SK-N-SH (cell line): ENCODE measurements at regions not wholly inside any gene's neighbourhood (a gene's known extent, or its start where the extent isn't known, plus 50 kb on each side); places are given as distances from the start of the nearest gene placed in this dataset.

Source experiments
- CTCF ChIA-PET: fragments of 300-600, 350-600 bp; formaldehyde crosslinking; extraction: SDS; loops from one replicate; lab custom pipeline; 2021; lab: Yijun Ruan, JAX
- POLR2A ChIA-PET: fragments of 350-600 bp; sonication (Branson Sonifier 250); formaldehyde crosslinking; extraction: SDS; loops from one replicate; lab custom pipeline; 2020; ENCODE audit warnings: antibody characterized with exemption, inconsistent platforms; lab: Yijun Ruan, JAX
- DNase-seq: peaks from one replicate; pipeline ENCODE4 v3.0.0; 2012
- H2AFZ ChIP-seq: fragments of 200-600 bp; sonication (generic); 2 replicates; pipeline ENCODE4 v1.8.1; 2016; ENCODE audit warnings: antibody characterized with exemption, mild to moderate bottlenecking, low read depth
- H3F3A ChIP-seq: fragments of 200-600 bp; sonication (generic); replicated peaks from 2 replicates; pipeline ENCODE3; 2016; ENCODE audit warnings: antibody characterized with exemption, mild to moderate bottlenecking; ENCODE audit not compliant: insufficient read depth
- H3K27ac ChIP-seq, 2 experiments: fragments of 200-500 bp in 1 of 2; fragments of 200-600 bp in 1 of 2; sonication (Bioruptor generic) in 1 of 2; sonication (generic), shearing (Covaris generic) in 1 of 2; 2 replicates each; pipeline versions ENCODE4 v1.5.1 to v1.6.1; 2014 to 2016; ENCODE audit warnings: low read depth in 2 of 2, inconsistent platforms in 1 of 2, low read length in 1 of 2, mild to moderate bottlenecking in 1 of 2, mixed read lengths in 1 of 2
- H3K27me3 ChIP-seq: fragments of 200-600 bp; sonication (generic), shearing (Covaris generic); 2 replicates; pipeline ENCODE4 v1.6.1; 2016; ENCODE audit warnings: mixed run types; ENCODE audit not compliant: insufficient read depth
- H3K36me3 ChIP-seq, 2 experiments: fragments of 200-500 bp in 1 of 2; fragments of 200-600 bp in 1 of 2; sonication (Bioruptor generic) in 1 of 2; sonication (generic) in 1 of 2; replicated peaks in 1 of 2; 2 replicates each; pipeline versions ENCODE3 to v1.5.1; 2014 to 2016; ENCODE audit warnings: low read length in 1 of 2, mild to moderate bottlenecking in 1 of 2; ENCODE audit not compliant: insufficient read depth in 2 of 2, control insufficient read depth in 1 of 2
- H3K4me1 ChIP-seq, 2 experiments: fragments of 200-500 bp in 1 of 2; fragments of 200-600 bp in 1 of 2; sonication (Bioruptor generic) in 1 of 2; sonication (generic), shearing (Covaris generic) in 1 of 2; 2 replicates each; pipeline versions ENCODE4 v1.5.1 to v1.6.1; 2014 to 2016; ENCODE audit warnings: low read depth in 1 of 2, low read length in 1 of 2, mixed run types in 1 of 2; ENCODE audit not compliant: insufficient read depth in 2 of 2, control insufficient read depth in 1 of 2
- H3K4me2 ChIP-seq: fragments of 200-600 bp; sonication (generic), shearing (Covaris generic); 2 replicates; pipeline ENCODE4 v1.6.1; 2017; ENCODE audit warnings: mixed run types
- H3K4me3 ChIP-seq, 2 experiments: fragments of 200-500 bp in 1 of 2; fragments of 200-600 bp in 1 of 2; sonication (Bioruptor generic) in 1 of 2; sonication (generic), shearing (Covaris generic) in 1 of 2; 2 replicates each; pipeline versions ENCODE4 v1.5.1 to v1.8.1; 2014 to 2016; ENCODE audit warnings: low read depth in 2 of 2, inconsistent platforms in 1 of 2, low read length in 1 of 2, mild to moderate bottlenecking in 1 of 2, mixed read lengths in 1 of 2, moderate library complexity in 1 of 2
- H3K79me2 ChIP-seq: fragments of 200-600 bp; sonication (generic); 2 replicates; pipeline ENCODE4 v1.8.1; 2017; ENCODE audit warnings: mild to moderate bottlenecking; ENCODE audit not compliant: insufficient read depth
- H3K9ac ChIP-seq: fragments of 200-600 bp; sonication (generic); 2 replicates; pipeline ENCODE4 v1.6.1; 2017; ENCODE audit warnings: mixed run types
- H3K9me2 ChIP-seq: fragments of 200-600 bp; sonication (generic); 2 replicates; pipeline ENCODE4 v1.6.1; 2017; ENCODE audit warnings: mixed run types
- H3K9me3 ChIP-seq: fragments of 200-600 bp; sonication (generic); 2 replicates; pipeline ENCODE4 v1.6.1; 2017; ENCODE audit warnings: mixed run types, mild to moderate bottlenecking, moderate library complexity
- H4K20me1 ChIP-seq: fragments of 200-600 bp; sonication (generic); 2 replicates; pipeline ENCODE4 v1.6.1; 2017; ENCODE audit warnings: mild to moderate bottlenecking, mixed run types; ENCODE audit not compliant: insufficient read depth
- CTCF ChIP-seq: fragments of 200-600 bp; sonication (generic); IDR thresholded peaks from 2 replicates; pipeline ENCODE4 v1.6.1; 2017; ENCODE audit warnings: antibody characterized with exemption, mild to moderate bottlenecking, moderate library complexity
- ELF1 ChIP-seq: IDR thresholded peaks from 2 replicates; pipeline ENCODE4 v1.4.0; 2012
- EZH2phosphoT487 ChIP-seq: fragments of 200-600 bp; sonication (generic); IDR thresholded peaks from 2 replicates; pipeline ENCODE4 v1.6.1; 2017; ENCODE audit warnings: low read depth, mixed run types, mild to moderate bottlenecking, antibody characterized with exemption, moderate library complexity, borderline replicate concordance
- FOSL2 ChIP-seq: IDR thresholded peaks from 2 replicates; pipeline ENCODE4 v1.4.0; 2012; ENCODE audit warnings: low read depth, mild to moderate bottlenecking, moderate library complexity, borderline replicate concordance
- FOXJ3 ChIP-seq: sonication (generic); formaldehyde crosslinking; IDR thresholded peaks from 2 replicates; pipeline ENCODE4 v1.5.1; 2020; ENCODE audit warnings: mild to moderate bottlenecking, missing genetic modification reagents
- GATA2 ChIP-seq: sonication (generic); formaldehyde crosslinking; IDR thresholded peaks from 2 replicates; pipeline ENCODE4 v1.5.0; 2020; ENCODE audit warnings: mild to moderate bottlenecking, missing genetic modification reagents
- JUND ChIP-seq: IDR thresholded peaks from 2 replicates; pipeline ENCODE4 v1.4.0; 2012
- MAX ChIP-seq: IDR thresholded peaks from 2 replicates; pipeline ENCODE4 v1.4.0; 2012; ENCODE audit warnings: low read depth
- MEF2A ChIP-seq: IDR thresholded peaks from 2 replicates; pipeline ENCODE4 v1.4.0; 2012; ENCODE audit warnings: low read depth, borderline replicate concordance
- MXI1 ChIP-seq: IDR thresholded peaks from 2 replicates; pipeline ENCODE4 v1.6.1; 2012; ENCODE audit warnings: mild to moderate bottlenecking, low read depth, low read length, improper control_type of control experiment
- NFIC ChIP-seq: IDR thresholded peaks from 2 replicates; pipeline ENCODE4 v1.4.0; 2012; ENCODE audit warnings: borderline replicate concordance
- NRF1 ChIP-seq: IDR thresholded peaks from 2 replicates; pipeline ENCODE4 v1.6.1; 2012; ENCODE audit warnings: low read depth, mild to moderate bottlenecking, low read length
- PBX3 ChIP-seq: IDR thresholded peaks from 2 replicates; pipeline ENCODE4; 2012
- POLR2AphosphoS5 ChIP-seq: IDR thresholded peaks from 2 replicates; pipeline ENCODE4 v1.6.1; 2012; ENCODE audit warnings: low read depth, low read length
- RAD21 ChIP-seq: IDR thresholded peaks from 2 replicates; pipeline ENCODE4 v1.6.1; 2012; ENCODE audit warnings: mild to moderate bottlenecking, low read length
- REST ChIP-seq: IDR thresholded peaks from 2 replicates; pipeline ENCODE4 v1.6.1; 2012; ENCODE audit warnings: mild to moderate bottlenecking, low read depth, low read length, moderate library complexity
- RXRA ChIP-seq: IDR thresholded peaks from 2 replicates; pipeline ENCODE4 v1.4.0; 2012; ENCODE audit warnings: low read depth, mild to moderate bottlenecking, borderline replicate concordance
- SIN3A ChIP-seq: IDR thresholded peaks from 2 replicates; pipeline ENCODE4 v1.6.1; 2012; ENCODE audit warnings: low read depth, mild to moderate bottlenecking, low read length, moderate library complexity, borderline replicate concordance
- SMC3 ChIP-seq: IDR thresholded peaks from 2 replicates; pipeline ENCODE4 v1.6.1; 2012; ENCODE audit warnings: low read depth, low read length, improper control_type of control experiment
- TAF1 ChIP-seq: IDR thresholded peaks from 2 replicates; pipeline ENCODE4 v1.6.1; 2012; ENCODE audit warnings: low read depth, mild to moderate bottlenecking, low read length, moderate library complexity, borderline replicate concordance
- TCF12 ChIP-seq: IDR thresholded peaks from 2 replicates; pipeline ENCODE4 v1.4.0; 2012
- TEAD4 ChIP-seq: IDR thresholded peaks from 2 replicates; pipeline ENCODE4 v1.4.0; 2012; ENCODE audit warnings: mild to moderate bottlenecking, borderline replicate concordance; ENCODE audit not compliant: insufficient read depth
- USF1 ChIP-seq: IDR thresholded peaks from 2 replicates; pipeline ENCODE4 v1.4.0; 2012; ENCODE audit warnings: low read depth, borderline replicate concordance
- YY1 ChIP-seq: IDR thresholded peaks from 2 replicates; pipeline ENCODE4 v1.4.0; 2012; ENCODE audit warnings: low read depth, mild to moderate bottlenecking
- WGBS: methylation state at CpG from one replicate; pipeline ENCODE4 v1.1.6; 2017; ENCODE audit warnings: low lambda C conversion rate; 5-methylcytosine and 5-hydroxymethylcytosine counted together

- POLR2A ChIA-PET: no interaction called here
- Histone ChIP-seq H3K27ac (no peak overlapping the region), H2AFZ (no peak overlapping the region), H3K79me2 (no peaks in the 10 kb centered on the region), H3K4me2 (no peak overlapping the region), H3K9ac (no peak overlapping the region), H3F3A (no peaks in the 10 kb centered on the region), H3K4me1 (no peaks in the 10 kb centered on the region; a peak in 1 of 4 replicates), H3K4me3 (no peak overlapping the region), H4K20me1 (no peaks in the 10 kb centered on the region), H3K27me3 (no peaks in the 10 kb centered on the region), H3K36me3 (no peaks in the 10 kb centered on the region), H3K9me2 (peaks cover 4% of the 10 kb centered on the region; the same call in 1 of the 2 replicates), H3K9me3 (no peaks in the 10 kb centered on the region)
- 49% methylated on average over 3 of the region's 3 CpGs for WGBS
- CTCF ChIA-PET: interaction anchor here (1.4 kb wide), 1 partner anchor 162 kb away, joined by 3 read pairs; no protein-coding TSS in a partner anchor
- TF ChIP-seq NRF1 (no peak), SMC3 (no peak), ELF1 (no peak), PBX3 (no peak), GATA2 (CRISPR knock-in tag) (no peak), NFIC (no peak), TCF12 (no peak), RXRA (no peak), EZH2phosphoT487 (no peak), SIN3A (no peak), CTCF (no peak), TEAD4 (no peak), YY1 (no peak), FOSL2 (no peak), JUND (no peak), TAF1 (no peak)
- DNase-seq: no peak
These were observed 680.6 kb downstream of the NTRK3 start for GRCh38 chr15:87575896-87576473.

- no peak overlapping the region for H3K4me3 ChIP-seq
- WGBS: 45% methylated on average over 1 of the region's 1 CpG
- H4K20me1 ChIP-seq: no peaks in the 10 kb centered on the region
- no peak overlapping the region for H3K4me2 ChIP-seq
- POLR2A ChIA-PET: no interaction called here
- H2AFZ ChIP-seq: no peak overlapping the region
- no peak for DNase-seq
- no peaks in the 10 kb centered on the region for H3K27me3 ChIP-seq
- H3K79me2 ChIP-seq: no peaks in the 10 kb centered on the region
- no peaks in the 10 kb centered on the region for H3F3A ChIP-seq
- H3K36me3 ChIP-seq: no peaks in the 10 kb centered on the region
- no peak overlapping the region for H3K9ac ChIP-seq
- H3K27ac ChIP-seq: no peak overlapping the region
- no peaks in the 10 kb centered on the region; a peak in 1 of 4 replicates for H3K4me1 ChIP-seq
- CTCF ChIA-PET: no interaction called here
- H3K9me2 ChIP-seq: peaks cover 4% of the 10 kb centered on the region; the same call in 1 of the 2 replicates
- H3K9me3 ChIP-seq: no peaks in the 10 kb centered on the region
- TF ChIP-seq MXI1: no peak
- TF ChIP-seq POLR2AphosphoS5: no peak
- no peak for TF ChIP-seq RAD21
- TF ChIP-seq REST: no peak
- TF ChIP-seq FOSL2: no peak
- no peak for TF ChIP-seq MAX
- TF ChIP-seq MEF2A: no peak
- no peak for TF ChIP-seq FOXJ3 (CRISPR knock-in tag)
- no peak for TF ChIP-seq ELF1
- TF ChIP-seq USF1: no peak
These were observed 683.0 kb downstream of the NTRK3 start for GRCh38 chr15:87573534-87573933.
